OCI-LY3 (cell line): ENCODE measurements at regions not wholly inside any gene's neighbourhood (a gene's known extent, or its start where the extent isn't known, plus 50 kb on each side); places are given as distances from the start of the nearest gene placed in this dataset.

ENCODE experiments used
- EZH2phosphoT487 ChIP-seq: fragments of 200-600 bp; shearing (Covaris generic); IDR thresholded peaks from 2 replicates; pipeline ENCODE4 v1.6.1; 2018; ENCODE audit warnings: antibody characterized with exemption, mixed run types, low read depth
- TF ChIP-seq, protein P1 (sequence below): fragments of 200-600, 300-600 bp; sonication (generic); IDR thresholded peaks from 2 replicates; pipeline ENCODE4 v1.5.1; 2014; ENCODE audit warnings: antibody characterized with exemption, low read length, low read depth

DNA sequence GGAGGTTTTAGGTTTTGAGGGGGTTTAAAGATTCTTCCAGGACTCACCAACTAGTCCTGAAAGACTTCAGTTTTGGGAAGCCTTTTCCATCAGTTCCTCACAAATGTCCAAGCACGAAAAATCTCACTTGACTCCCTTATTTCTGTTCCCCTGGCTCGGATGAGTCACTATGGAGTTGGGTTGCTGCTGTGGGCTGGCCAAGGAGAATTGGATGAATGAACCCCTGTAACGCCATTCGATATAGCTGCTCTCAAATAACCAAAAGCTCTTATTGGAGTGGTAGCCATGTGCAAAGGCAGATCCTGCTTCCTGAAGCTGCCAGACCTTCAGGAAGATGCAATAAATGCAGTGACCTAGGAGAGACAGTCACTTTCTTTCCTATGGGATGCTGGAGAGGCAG is 417.0 kb downstream of the ZNF521 start:
- TF ChIP-seq, protein P1, sequence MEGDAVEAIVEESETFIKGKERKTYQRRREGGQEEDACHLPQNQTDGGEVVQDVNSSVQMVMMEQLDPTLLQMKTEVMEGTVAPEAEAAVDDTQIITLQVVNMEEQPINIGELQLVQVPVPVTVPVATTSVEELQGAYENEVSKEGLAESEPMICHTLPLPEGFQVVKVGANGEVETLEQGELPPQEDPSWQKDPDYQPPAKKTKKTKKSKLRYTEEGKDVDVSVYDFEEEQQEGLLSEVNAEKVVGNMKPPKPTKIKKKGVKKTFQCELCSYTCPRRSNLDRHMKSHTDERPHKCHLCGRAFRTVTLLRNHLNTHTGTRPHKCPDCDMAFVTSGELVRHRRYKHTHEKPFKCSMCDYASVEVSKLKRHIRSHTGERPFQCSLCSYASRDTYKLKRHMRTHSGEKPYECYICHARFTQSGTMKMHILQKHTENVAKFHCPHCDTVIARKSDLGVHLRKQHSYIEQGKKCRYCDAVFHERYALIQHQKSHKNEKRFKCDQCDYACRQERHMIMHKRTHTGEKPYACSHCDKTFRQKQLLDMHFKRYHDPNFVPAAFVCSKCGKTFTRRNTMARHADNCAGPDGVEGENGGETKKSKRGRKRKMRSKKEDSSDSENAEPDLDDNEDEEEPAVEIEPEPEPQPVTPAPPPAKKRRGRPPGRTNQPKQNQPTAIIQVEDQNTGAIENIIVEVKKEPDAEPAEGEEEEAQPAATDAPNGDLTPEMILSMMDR: no peak
- no peak for TF ChIP-seq EZH2phosphoT487
